B cell (primary cell): ENCODE measurements at regions not wholly inside any gene's neighbourhood (a gene's known extent, or its start where the extent isn't known, plus 50 kb on each side); places are given as distances from the start of the nearest gene placed in this dataset.

Source experiments
- ATAC-seq: fragments of 200-7000 bp; cut with Tn5 transposase; one replicate; pipeline ENCODE4 v1.10.0; 2021; ENCODE audit warnings: low read depth, mild to moderate bottlenecking, moderate number of reproducible peaks, moderate library complexity
- CTCF ChIA-PET: fragments of 350-600 bp; sonication (Branson Sonifier 250); formaldehyde crosslinking; loops from one replicate; lab custom pipeline; 2021; ENCODE audit warnings: antibody characterized with exemption, inconsistent platforms; lab: Charles Lee
- POLR2A ChIA-PET: fragments of 350-600 bp; sonication (Branson Sonifier 250); formaldehyde crosslinking; loops from one replicate; lab custom pipeline; 2021; ENCODE audit warnings: antibody characterized with exemption; lab: Charles Lee
- DNase-seq: peaks from one replicate; pipeline ENCODE4 v3.0.0; 2013
- H2AFZ ChIP-seq: 2 replicates; pipeline ENCODE4 v1.6.1; 2012; ENCODE audit warnings: mild to moderate bottlenecking, low read depth, low read length; ENCODE audit not compliant: insufficient read depth, poor library complexity, severe bottlenecking
- H3K27ac ChIP-seq, 2 donors: 1 replicate in 1 of 2; 2 replicates in 1 of 2; pipeline ENCODE4 v1.5.1; 2012 to 2013; ENCODE audit warnings: low read length in 2 of 2, mild to moderate bottlenecking in 2 of 2, moderate library complexity in 1 of 2
- H3K27me3 ChIP-seq, 4 experiments: fragments of 200-600 bp in 1 of 4; sonication (generic) in 1 of 4; replicated peaks in 1 of 4; 1 replicate in 2 of 4; 2 replicates in 2 of 4; pipeline versions ENCODE4 v1.6.1 to v1.7.0; 2013 to 2016; ENCODE audit warnings: low read length in 3 of 4, mild to moderate bottlenecking in 2 of 4, mixed read lengths in 1 of 4, moderate library complexity in 1 of 4; ENCODE audit not compliant: insufficient read depth in 4 of 4, control insufficient read depth in 3 of 4; ENCODE audit errors: control extremely low read depth in 1 of 4
- H3K36me3 ChIP-seq, 2 experiments: replicated peaks in 1 of 2; 1 replicate in 1 of 2; 2 replicates in 1 of 2; pipeline versions ENCODE4 v1.6.1 to v1.7.1; 2013; ENCODE audit warnings: low read length in 1 of 2; ENCODE audit not compliant: insufficient read depth in 2 of 2, control insufficient read depth in 1 of 2; ENCODE audit errors: control extremely low read depth in 1 of 2, extremely low read depth in 1 of 2
- H3K4me1 ChIP-seq, 2 donors: fragments of 200-600 bp in 1 of 2; sonication (generic) in 1 of 2; 1 replicate in 1 of 2; 2 replicates in 1 of 2; pipeline versions ENCODE4 v1.5.1 to v1.6.1; 2013 to 2017; ENCODE audit warnings: low read length in 2 of 2; ENCODE audit not compliant: control insufficient read depth in 2 of 2, insufficient read depth in 2 of 2
- H3K4me2 ChIP-seq: replicated peaks from 2 replicates; pipeline ENCODE3; 2012; ENCODE audit warnings: mild to moderate bottlenecking, low read depth, low read length; ENCODE audit not compliant: poor library complexity, severe bottlenecking
- H3K4me3 ChIP-seq, 5 experiments: fragments of 200-600 bp in 1 of 5; sonication (generic) in 1 of 5; 1 replicate in 3 of 5; 2 replicates in 2 of 5; pipeline versions ENCODE4 v1.5.1 to v1.7.0; 2011 to 2016; ENCODE audit warnings: low read length in 4 of 5, mild to moderate bottlenecking in 4 of 5, low read depth in 2 of 5, control low read depth in 1 of 5, moderate library complexity in 1 of 5; ENCODE audit not compliant: insufficient read depth in 1 of 5; ENCODE audit errors: control extremely low read depth in 1 of 5, extremely low read depth in 1 of 5
- H3K79me2 ChIP-seq: fragments of 200-600 bp; sonication (generic); one replicate; pipeline ENCODE4 v1.6.0; 2016; ENCODE audit warnings: low read length; ENCODE audit not compliant: control insufficient read depth, insufficient read depth
- H3K9ac ChIP-seq: fragments of 200-600 bp; sonication (generic); 2 replicates; pipeline ENCODE4 v1.6.1; 2017; ENCODE audit warnings: mild to moderate bottlenecking, low read length, moderate library complexity
- H3K9me3 ChIP-seq, 3 donors: one replicate each; pipeline versions ENCODE4 v1.6.1 to v1.7.1; 2013; ENCODE audit warnings: low read length in 2 of 3; ENCODE audit not compliant: control insufficient read depth in 2 of 3, insufficient read depth in 1 of 3; ENCODE audit errors: control extremely low read depth in 1 of 3
- H4K20me1 ChIP-seq: 2 replicates; pipeline ENCODE4 v1.6.0; 2012; ENCODE audit warnings: mild to moderate bottlenecking, low read length; ENCODE audit not compliant: insufficient read depth, control insufficient read depth, poor library complexity, severe bottlenecking
- H3K27ac Mint-ChIP-seq: one replicate; pipeline ENCODE4 v1.8.0; 2021; ENCODE audit warnings: mixed read lengths
- H3K27me3 Mint-ChIP-seq: one replicate; pipeline ENCODE4 v1.8.0; 2021; ENCODE audit warnings: mixed read lengths
- H3K4me1 Mint-ChIP-seq: one replicate; pipeline ENCODE4 v1.8.0; 2021; ENCODE audit warnings: mixed read lengths
- H3K4me3 Mint-ChIP-seq: one replicate; pipeline ENCODE4 v1.8.0; 2021; ENCODE audit warnings: mixed read lengths
- H3K9me3 Mint-ChIP-seq: one replicate; pipeline ENCODE4 v1.8.0; 2022; ENCODE audit warnings: mixed read lengths; ENCODE audit not compliant: insufficient read depth
- CTCF ChIP-seq: fragments of 200-600 bp; IDR thresholded peaks from one replicate; pipeline ENCODE4 v1.8.0; 2022; ENCODE audit warnings: antibody characterized with exemption, mild to moderate bottlenecking
- EZH2 ChIP-seq: IDR thresholded peaks from 2 replicates; pipeline ENCODE4 v1.6.1; 2012; ENCODE audit warnings: borderline replicate concordance, low read depth, mild to moderate bottlenecking, moderate library complexity, low read length; ENCODE audit not compliant: insufficient read depth, poor library complexity, severe bottlenecking
- WGBS: methylation state at CpG from one replicate; pipeline ENCODE4 v1.1.5; 2013; ENCODE audit warnings: missing lambda C conversion rate; ENCODE audit not compliant: insufficient coverage; 5-methylcytosine and 5-hydroxymethylcytosine counted together
- intact Hi-C: fragments of 100-400 bp; cut with micrococcal nuclease; formaldehyde crosslinking; loops from one replicate; pipeline ENCODE4 v1.10.0; 2022

DNA sequence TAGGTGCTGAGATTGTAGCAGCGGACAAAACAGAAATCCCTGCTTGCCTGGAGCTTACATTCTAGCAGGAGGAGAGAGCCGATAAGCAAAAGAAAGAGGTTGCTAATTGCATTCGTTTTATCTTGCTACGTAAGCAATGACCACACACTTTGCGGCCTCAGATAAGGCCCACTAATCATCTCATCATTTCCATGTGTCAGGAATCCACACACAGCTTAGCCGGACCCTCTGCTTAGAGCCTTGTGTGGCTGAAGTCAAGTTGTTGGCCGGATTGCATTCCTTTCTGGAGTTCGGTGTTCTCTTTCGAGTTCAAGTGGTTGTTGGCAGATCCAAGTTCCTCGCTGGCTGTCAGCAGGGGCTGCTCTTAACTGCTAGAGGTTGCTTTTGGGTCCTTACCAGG lies 101.6 kb downstream of the CHST1 start:
- H4K20me1 ChIP-seq, result no peaks in the 10 kb centered on the region
- H3K27ac ChIP-seq, result no peak overlapping the region
- POLR2A ChIA-PET, result no interaction called here
- no peak overlapping the region for H3K9ac ChIP-seq
- CTCF ChIA-PET, result no interaction called here
- H2AFZ ChIP-seq, result no peak overlapping the region
- no peak for TF ChIP-seq EZH2
- TF ChIP-seq CTCF, result no peak
- DNase-seq, result no peak
- Mint-ChIP-seq H3K9me3 (no peaks in the 10 kb centered on the region), H3K4me1 (no peaks in the 10 kb centered on the region), H3K27me3 (peaks cover 22% of the 10 kb centered on the region), H3K27ac (no peak overlapping the region), H3K4me3 (no peak overlapping the region)
- no peak for ATAC-seq
- no peak overlapping the region for H3K4me3 ChIP-seq
- no peaks in the 10 kb centered on the region for H3K79me2 ChIP-seq
- H3K36me3 ChIP-seq, result no peaks in the 10 kb centered on the region
- no peak overlapping the region for H3K4me2 ChIP-seq
- H3K4me1 ChIP-seq, result no peaks in the 10 kb centered on the region
- H3K9me3 ChIP-seq, result peaks cover 0 to 4% (median 0%) of the 10 kb centered on the region in 3 donors
- intact Hi-C loops, result no loop called here
- no peaks in the 10 kb centered on the region for H3K27me3 ChIP-seq
- 65% methylated on average over 10 of the region's 10 CpGs for WGBS

DNA sequence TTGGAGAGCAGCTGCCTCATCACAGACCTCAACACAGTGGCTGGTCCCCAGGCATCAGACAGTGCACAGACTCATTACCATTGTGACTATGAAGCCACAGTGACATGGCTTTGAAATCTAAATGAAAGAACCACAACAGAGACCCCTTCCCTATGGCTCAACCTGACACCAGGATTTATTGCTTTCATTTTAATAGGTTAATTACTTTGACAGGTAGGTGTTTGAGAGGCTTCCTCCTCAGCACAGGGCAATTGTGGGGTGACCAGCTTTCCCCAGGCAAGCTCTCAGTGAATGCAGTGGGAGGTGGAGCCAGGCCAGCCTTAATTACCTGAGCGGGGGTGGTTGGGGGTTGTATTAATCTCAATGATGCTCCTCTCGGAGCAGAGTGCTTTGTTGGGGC lies 102.3 kb downstream of the CHST1 start:
- no peaks in the 10 kb centered on the region for H4K20me1 ChIP-seq
- Mint-ChIP-seq H3K9me3 (no peaks in the 10 kb centered on the region), H3K4me3 (no peak overlapping the region), H3K4me1 (no peaks in the 10 kb centered on the region), H3K27me3 (peaks cover 22% of the 10 kb centered on the region), H3K27ac (no peak overlapping the region)
- TF ChIP-seq EZH2 (no peak), CTCF (no peak)
- intact Hi-C loops, result no loop called here
- WGBS, result 61% methylated on average over 2 of the region's 2 CpGs
- no peak overlapping the region for H3K4me3 ChIP-seq
- no peaks in the 10 kb centered on the region for H3K79me2 ChIP-seq
- DNase-seq, result no peak
- H3K4me1 ChIP-seq, result no peaks in the 10 kb centered on the region
- H2AFZ ChIP-seq, result no peak overlapping the region
- CTCF ChIA-PET, result interaction anchor here (1.5 kb wide), 1 partner anchor 9 kb away, joined by 4 read pairs; no protein-coding TSS in a partner anchor
- no peak overlapping the region for H3K9ac ChIP-seq
- H3K27ac ChIP-seq, result no peak overlapping the region
- H3K9me3 ChIP-seq, result peaks cover 0 to 4% (median 0%) of the 10 kb centered on the region in 3 donors
- no peaks in the 10 kb centered on the region for H3K36me3 ChIP-seq
- ATAC-seq, result no peak
- POLR2A ChIA-PET, result no interaction called here
- no peak overlapping the region for H3K4me2 ChIP-seq
- H3K27me3 ChIP-seq, result no peaks in the 10 kb centered on the region
